GM23338 (cell line): ENCODE measurements at regions not wholly inside any gene's neighbourhood (a gene's known extent, or its start where the extent isn't known, plus 50 kb on each side); places are given as distances from the start of the nearest gene placed in this dataset.

ENCODE experiments used
- CREB1 ChIP-seq: fragments of 250-450 bp; sonication (Bioruptor Pico); IDR thresholded peaks from 2 replicates; pipeline ENCODE4 v1.5.0; 2020; ENCODE audit warnings: low read depth, mild to moderate bottlenecking, moderate library complexity
- ETS1 ChIP-seq: IDR thresholded peaks from 2 replicates; pipeline ENCODE4 v1.6.1; 2016; ENCODE audit warnings: antibody characterized with exemption
- EZH2 ChIP-seq: fragments of 200-600 bp; sonication (generic); IDR thresholded peaks from one replicate; pipeline ENCODE4 v1.8.0; 2017; ENCODE audit warnings: antibody characterized with exemption, mild to moderate bottlenecking, low read depth; ENCODE audit not compliant: unreplicated experiment
- EZH2phosphoT487 ChIP-seq: fragments of 200-600 bp; sonication (generic); IDR thresholded peaks from one replicate; pipeline ENCODE4 v1.8.1; 2018; ENCODE audit warnings: antibody characterized with exemption; ENCODE audit not compliant: unreplicated experiment
- JUNB ChIP-seq: IDR thresholded peaks from one replicate; pipeline ENCODE4 v1.6.1; 2016; ENCODE audit warnings: antibody characterized with exemption; ENCODE audit not compliant: unreplicated experiment
- NANOG ChIP-seq: IDR thresholded peaks from 2 replicates; pipeline ENCODE4 v1.6.1; 2016; ENCODE audit warnings: antibody characterized with exemption, borderline replicate concordance
- POLR2AphosphoS5 ChIP-seq: IDR thresholded peaks from 2 replicates; pipeline ENCODE4 v1.6.1; 2016; ENCODE audit warnings: antibody characterized with exemption, low read depth
- ZNF114 ChIP-seq: fragments of 250-450 bp; sonication (Bioruptor Pico); IDR thresholded peaks from 2 replicates; pipeline ENCODE4 v1.5.0; 2020; ENCODE audit warnings: mild to moderate bottlenecking, moderate library complexity
- ZNF331 ChIP-seq: fragments of 250-450 bp; sonication (Bioruptor Pico); IDR thresholded peaks from 2 replicates; pipeline ENCODE4 v1.5.0; 2020; ENCODE audit warnings: low read depth, mild to moderate bottlenecking, moderate library complexity
- TF ChIP-seq, protein P1 (sequence below): fragments of 250-450 bp; sonication (Bioruptor Pico); IDR thresholded peaks from 2 replicates; pipeline ENCODE4 v1.5.0; 2020; ENCODE audit warnings: mild to moderate bottlenecking, moderate library complexity
- TF ChIP-seq, protein P2 (sequence below), 2 experiments: fragments of 200-600 bp in 1 of 2; sonication (generic) in 1 of 2; conservative IDR thresholded peaks; 2 replicates each; pipeline versions ENCODE4 v1.5.1 to v1.6.1; 2016 to 2017; ENCODE audit warnings: antibody characterized with exemption in 2 of 2, low read depth in 2 of 2, mild to moderate bottlenecking in 2 of 2, moderate library complexity in 1 of 2

GRCh38 chrX:128334821-128335220, 282.6 kb upstream of the ACTRT1 start (continued):
- TF ChIP-seq, protein P1, sequence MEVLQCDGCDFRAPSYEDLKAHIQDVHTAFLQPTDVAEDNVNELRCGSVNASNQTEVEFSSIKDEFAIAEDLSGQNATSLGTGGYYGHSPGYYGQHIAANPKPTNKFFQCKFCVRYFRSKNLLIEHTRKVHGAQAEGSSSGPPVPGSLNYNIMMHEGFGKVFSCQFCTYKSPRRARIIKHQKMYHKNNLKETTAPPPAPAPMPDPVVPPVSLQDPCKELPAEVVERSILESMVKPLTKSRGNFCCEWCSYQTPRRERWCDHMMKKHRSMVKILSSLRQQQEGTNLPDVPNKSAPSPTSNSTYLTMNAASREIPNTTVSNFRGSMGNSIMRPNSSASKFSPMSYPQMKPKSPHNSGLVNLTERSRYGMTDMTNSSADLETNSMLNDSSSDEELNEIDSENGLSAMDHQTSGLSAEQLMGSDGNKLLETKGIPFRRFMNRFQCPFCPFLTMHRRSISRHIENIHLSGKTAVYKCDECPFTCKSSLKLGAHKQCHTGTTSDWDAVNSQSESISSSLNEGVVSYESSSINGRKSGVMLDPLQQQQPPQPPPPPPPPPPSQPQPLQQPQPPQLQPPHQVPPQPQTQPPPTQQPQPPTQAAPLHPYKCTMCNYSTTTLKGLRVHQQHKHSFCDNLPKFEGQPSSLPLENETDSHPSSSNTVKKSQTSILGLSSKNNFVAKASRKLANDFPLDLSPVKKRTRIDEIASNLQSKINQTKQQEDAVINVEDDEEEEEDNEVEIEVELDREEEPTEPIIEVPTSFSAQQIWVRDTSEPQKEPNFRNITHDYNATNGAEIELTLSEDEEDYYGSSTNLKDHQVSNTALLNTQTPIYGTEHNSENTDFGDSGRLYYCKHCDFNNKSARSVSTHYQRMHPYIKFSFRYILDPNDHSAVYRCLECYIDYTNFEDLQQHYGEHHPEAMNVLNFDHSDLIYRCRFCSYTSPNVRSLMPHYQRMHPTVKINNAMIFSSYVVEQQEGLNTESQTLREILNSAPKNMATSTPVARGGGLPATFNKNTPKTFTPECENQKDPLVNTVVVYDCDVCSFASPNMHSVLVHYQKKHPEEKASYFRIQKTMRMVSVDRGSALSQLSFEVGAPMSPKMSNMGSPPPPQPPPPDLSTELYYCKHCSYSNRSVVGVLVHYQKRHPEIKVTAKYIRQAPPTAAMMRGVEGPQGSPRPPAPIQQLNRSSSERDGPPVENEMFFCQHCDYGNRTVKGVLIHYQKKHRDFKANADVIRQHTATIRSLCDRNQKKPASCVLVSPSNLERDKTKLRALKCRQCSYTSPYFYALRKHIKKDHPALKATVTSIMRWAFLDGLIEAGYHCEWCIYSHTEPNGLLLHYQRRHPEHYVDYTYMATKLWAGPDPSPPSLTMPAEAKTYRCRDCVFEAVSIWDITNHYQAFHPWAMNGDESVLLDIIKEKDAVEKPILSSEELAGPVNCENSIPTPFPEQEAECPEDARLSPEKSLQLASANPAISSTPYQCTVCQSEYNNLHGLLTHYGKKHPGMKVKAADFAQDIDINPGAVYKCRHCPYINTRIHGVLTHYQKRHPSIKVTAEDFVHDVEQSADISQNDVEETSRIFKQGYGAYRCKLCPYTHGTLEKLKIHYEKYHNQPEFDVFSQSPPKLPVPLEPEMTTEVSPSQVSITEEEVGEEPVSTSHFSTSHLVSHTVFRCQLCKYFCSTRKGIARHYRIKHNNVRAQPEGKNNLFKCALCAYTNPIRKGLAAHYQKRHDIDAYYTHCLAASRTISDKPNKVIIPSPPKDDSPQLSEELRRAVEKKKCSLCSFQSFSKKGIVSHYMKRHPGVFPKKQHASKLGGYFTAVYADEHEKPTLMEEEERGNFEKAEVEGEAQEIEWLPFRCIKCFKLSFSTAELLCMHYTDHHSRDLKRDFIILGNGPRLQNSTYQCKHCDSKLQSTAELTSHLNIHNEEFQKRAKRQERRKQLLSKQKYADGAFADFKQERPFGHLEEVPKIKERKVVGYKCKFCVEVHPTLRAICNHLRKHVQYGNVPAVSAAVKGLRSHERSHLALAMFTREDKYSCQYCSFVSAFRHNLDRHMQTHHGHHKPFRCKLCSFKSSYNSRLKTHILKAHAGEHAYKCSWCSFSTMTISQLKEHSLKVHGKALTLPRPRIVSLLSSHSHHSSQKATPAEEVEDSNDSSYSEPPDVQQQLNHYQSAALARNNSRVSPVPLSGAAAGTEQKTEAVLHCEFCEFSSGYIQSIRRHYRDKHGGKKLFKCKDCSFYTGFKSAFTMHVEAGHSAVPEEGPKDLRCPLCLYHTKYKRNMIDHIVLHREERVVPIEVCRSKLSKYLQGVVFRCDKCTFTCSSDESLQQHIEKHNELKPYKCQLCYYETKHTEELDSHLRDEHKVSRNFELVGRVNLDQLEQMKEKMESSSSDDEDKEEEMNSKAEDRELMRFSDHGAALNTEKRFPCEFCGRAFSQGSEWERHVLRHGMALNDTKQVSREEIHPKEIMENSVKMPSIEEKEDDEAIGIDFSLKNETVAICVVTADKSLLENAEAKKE: no peak
- TF ChIP-seq, protein P2, sequence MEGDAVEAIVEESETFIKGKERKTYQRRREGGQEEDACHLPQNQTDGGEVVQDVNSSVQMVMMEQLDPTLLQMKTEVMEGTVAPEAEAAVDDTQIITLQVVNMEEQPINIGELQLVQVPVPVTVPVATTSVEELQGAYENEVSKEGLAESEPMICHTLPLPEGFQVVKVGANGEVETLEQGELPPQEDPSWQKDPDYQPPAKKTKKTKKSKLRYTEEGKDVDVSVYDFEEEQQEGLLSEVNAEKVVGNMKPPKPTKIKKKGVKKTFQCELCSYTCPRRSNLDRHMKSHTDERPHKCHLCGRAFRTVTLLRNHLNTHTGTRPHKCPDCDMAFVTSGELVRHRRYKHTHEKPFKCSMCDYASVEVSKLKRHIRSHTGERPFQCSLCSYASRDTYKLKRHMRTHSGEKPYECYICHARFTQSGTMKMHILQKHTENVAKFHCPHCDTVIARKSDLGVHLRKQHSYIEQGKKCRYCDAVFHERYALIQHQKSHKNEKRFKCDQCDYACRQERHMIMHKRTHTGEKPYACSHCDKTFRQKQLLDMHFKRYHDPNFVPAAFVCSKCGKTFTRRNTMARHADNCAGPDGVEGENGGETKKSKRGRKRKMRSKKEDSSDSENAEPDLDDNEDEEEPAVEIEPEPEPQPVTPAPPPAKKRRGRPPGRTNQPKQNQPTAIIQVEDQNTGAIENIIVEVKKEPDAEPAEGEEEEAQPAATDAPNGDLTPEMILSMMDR (conservative IDR thresholded peaks at IDR 0.05; ENCODE audit: low read depth in 2 of 2): no peak
- TF ChIP-seq CREB1 (CRISPR knock-in tag) (no peak), POLR2AphosphoS5 (no peak), EZH2phosphoT487 (no peak), ZNF114 (CRISPR knock-in tag) (no peak), JUNB (no peak), EZH2 (no peak), ZNF331 (CRISPR knock-in tag) (no peak), ETS1 (no peak), NANOG (no peak)
